ENCODE measurements at regions not wholly inside any gene's neighbourhood (a gene's known extent, or its start where the extent isn't known, plus 50 kb on each side); places are given as distances from the start of the nearest gene placed in this dataset.

DNA sequence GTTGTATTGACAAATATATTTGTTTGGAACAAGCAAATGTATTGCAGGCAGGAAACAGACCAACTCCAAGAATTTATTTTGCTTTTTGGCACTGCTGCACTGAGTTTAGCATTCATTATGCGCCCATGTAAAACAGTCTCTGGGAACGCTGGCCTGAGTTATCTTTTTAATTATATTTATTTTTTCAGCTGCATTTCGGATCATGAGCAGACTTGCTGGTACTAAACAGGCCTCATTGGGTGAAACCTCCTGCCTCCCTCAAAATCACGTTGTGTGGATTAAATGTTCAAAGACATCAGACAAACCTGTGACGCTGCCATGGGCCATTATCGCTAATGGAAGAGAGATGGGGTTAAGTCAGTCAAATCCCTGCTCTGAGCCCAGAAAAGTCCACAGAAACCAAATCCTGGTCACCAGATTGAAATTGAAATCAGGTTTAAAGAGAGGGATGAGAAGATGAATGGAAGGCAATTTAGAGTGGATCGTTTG lies 511.1 kb upstream of the PROK2 start:
- TF ChIP-seq, protein P1, sequence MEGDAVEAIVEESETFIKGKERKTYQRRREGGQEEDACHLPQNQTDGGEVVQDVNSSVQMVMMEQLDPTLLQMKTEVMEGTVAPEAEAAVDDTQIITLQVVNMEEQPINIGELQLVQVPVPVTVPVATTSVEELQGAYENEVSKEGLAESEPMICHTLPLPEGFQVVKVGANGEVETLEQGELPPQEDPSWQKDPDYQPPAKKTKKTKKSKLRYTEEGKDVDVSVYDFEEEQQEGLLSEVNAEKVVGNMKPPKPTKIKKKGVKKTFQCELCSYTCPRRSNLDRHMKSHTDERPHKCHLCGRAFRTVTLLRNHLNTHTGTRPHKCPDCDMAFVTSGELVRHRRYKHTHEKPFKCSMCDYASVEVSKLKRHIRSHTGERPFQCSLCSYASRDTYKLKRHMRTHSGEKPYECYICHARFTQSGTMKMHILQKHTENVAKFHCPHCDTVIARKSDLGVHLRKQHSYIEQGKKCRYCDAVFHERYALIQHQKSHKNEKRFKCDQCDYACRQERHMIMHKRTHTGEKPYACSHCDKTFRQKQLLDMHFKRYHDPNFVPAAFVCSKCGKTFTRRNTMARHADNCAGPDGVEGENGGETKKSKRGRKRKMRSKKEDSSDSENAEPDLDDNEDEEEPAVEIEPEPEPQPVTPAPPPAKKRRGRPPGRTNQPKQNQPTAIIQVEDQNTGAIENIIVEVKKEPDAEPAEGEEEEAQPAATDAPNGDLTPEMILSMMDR (IDR thresholded peaks at IDR 0.05): no peak
- ATAC-seq (no peak), DNase-seq (no peak)
- H3K4me1 Mint-ChIP-seq: no peaks in the 10 kb centered on the region
- Histone ChIP-seq H3K27ac (ENCODE audit: low read length) (no peak overlapping the region), H3K4me3 (ENCODE audit: low read length) (no peak overlapping the region), H3K9me3 (ENCODE audit: control insufficient read depth, insufficient read depth, low read length) (no peaks in the 10 kb centered on the region), H3K27me3 (ENCODE audit: control insufficient read depth, insufficient read depth, low read length) (no peaks in the 10 kb centered on the region), H3K36me3 (ENCODE audit: control insufficient read depth, insufficient read depth, low read length) (no peaks in the 10 kb centered on the region), H3K4me1 (ENCODE audit: control insufficient read depth, insufficient read depth, low read length) (no peaks in the 10 kb centered on the region)
- H3K9me3 Mint-ChIP-seq: no peaks in the 10 kb centered on the region
- WGBS (ENCODE audit: insufficient coverage): 94% methylated on average over 7 of the region's 7 CpGs
- no peaks in the 10 kb centered on the region for H3K36me3 Mint-ChIP-seq
- intact Hi-C loops (cut with micrococcal nuclease): no loop called here
- no peak overlapping the region for H3K4me3 Mint-ChIP-seq
- H3K27ac Mint-ChIP-seq: peak overlapping the region in 1 of 2 donors; percentile 44
- H3K27me3 Mint-ChIP-seq (ENCODE audit: low read depth in 2 of 2): peaks cover 2 to 10% of the 10 kb centered on the region in 2 donors

DNA sequence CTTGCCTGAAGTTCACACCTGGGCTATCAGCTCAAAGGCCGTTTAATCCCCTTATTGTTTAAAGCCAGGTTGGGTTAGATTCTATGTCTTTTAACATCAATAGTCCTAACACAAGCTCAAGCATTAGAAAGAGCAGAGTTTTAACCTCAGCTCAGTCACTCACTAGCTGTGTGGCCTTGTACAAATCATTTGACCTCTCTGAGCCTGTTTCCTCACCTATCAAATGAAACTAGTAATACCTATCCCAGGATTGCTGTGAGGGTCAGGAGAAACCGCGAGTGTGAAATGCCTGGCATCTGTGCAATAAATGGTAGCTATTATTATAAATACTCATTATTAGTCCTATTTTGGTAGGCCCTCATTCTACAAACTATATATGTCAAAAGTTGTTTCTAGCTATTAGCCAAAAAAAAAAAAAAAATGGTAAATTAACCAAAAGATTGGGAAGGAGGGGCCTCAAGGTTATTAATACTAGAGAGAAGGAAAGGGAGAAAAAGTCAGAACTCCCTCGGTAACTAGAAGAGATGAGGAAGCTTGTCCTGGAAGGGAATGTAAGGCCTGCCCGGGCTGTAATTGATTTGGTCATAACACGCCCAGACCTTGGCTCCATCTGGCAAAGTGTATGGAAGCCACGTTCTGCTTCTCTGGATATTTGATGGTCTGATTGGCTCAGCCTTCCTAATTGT lies 510.5 kb upstream of the PROK2 start:
- Mint-ChIP-seq H3K27ac (no peak overlapping the region), H3K4me1 (no peaks in the 10 kb centered on the region), H3K36me3 (no peaks in the 10 kb centered on the region), H3K9me3 (no peaks in the 10 kb centered on the region), H3K4me3 (no peak overlapping the region), H3K27me3 (ENCODE audit: low read depth in 2 of 2) (peaks cover 7 to 16% of the 10 kb centered on the region in 2 donors)
- Histone ChIP-seq H3K27ac (ENCODE audit: low read length) (no peak overlapping the region), H3K9me3 (ENCODE audit: control insufficient read depth, insufficient read depth, low read length) (no peaks in the 10 kb centered on the region), H3K27me3 (ENCODE audit: control insufficient read depth, insufficient read depth, low read length) (no peaks in the 10 kb centered on the region), H3K4me3 (ENCODE audit: low read length) (no peak overlapping the region), H3K4me1 (ENCODE audit: control insufficient read depth, insufficient read depth, low read length) (no peaks in the 10 kb centered on the region), H3K36me3 (ENCODE audit: control insufficient read depth, insufficient read depth, low read length) (no peaks in the 10 kb centered on the region)
- ATAC-seq (no peak), DNase-seq (no peak)
- WGBS (ENCODE audit: insufficient coverage): 83% methylated on average over 5 of the region's 7 CpGs
- intact Hi-C loops (cut with micrococcal nuclease): no loop called here
- TF ChIP-seq, protein P1 (IDR thresholded peaks at IDR 0.05): no peak

- intact Hi-C loops (cut with micrococcal nuclease): no loop called here
- no peaks in the 10 kb centered on the region for H3K36me3 ChIP-seq (ENCODE audit: control insufficient read depth, insufficient read depth, low read length)
- H3K27ac ChIP-seq (ENCODE audit: low read length): no peak overlapping the region
- Mint-ChIP-seq H3K27ac (no peak overlapping the region), H3K9me3 (no peaks in the 10 kb centered on the region), H3K27me3 (ENCODE audit: low read depth in 2 of 2) (peaks cover 15 to 28% of the 10 kb centered on the region in 2 donors), H3K36me3 (no peaks in the 10 kb centered on the region), H3K4me3 (peak overlapping the region; percentile 22), H3K4me1 (peaks cover 11 to 16% of the 10 kb centered on the region in 2 donors)
- H3K4me1 ChIP-seq (ENCODE audit: control insufficient read depth, insufficient read depth, low read length): peaks cover 16% of the 10 kb centered on the region
- H3K9me3 ChIP-seq (ENCODE audit: control insufficient read depth, insufficient read depth, low read length): no peaks in the 10 kb centered on the region
- ATAC-seq (peak in 1 of 3 donors; percentile 53), DNase-seq (no peak)
- H3K4me3 ChIP-seq (ENCODE audit: low read length): no peak overlapping the region
- TF ChIP-seq, protein P1 (IDR thresholded peaks at IDR 0.05): no peak
- no peaks in the 10 kb centered on the region for H3K27me3 ChIP-seq (ENCODE audit: control insufficient read depth, insufficient read depth, low read length)
- WGBS (ENCODE audit: insufficient coverage): 67% methylated on average over 10 of the region's 10 CpGs
Measured at GRCh38 chr3:72290859-72291638, 506.1 kb upstream of the PROK2 start.
